ENCODE measurements at regions not wholly inside any gene's neighbourhood (a gene's known extent, or its start where the extent isn't known, plus 50 kb on each side); places are given as distances from the start of the nearest gene placed in this dataset.

DNA sequence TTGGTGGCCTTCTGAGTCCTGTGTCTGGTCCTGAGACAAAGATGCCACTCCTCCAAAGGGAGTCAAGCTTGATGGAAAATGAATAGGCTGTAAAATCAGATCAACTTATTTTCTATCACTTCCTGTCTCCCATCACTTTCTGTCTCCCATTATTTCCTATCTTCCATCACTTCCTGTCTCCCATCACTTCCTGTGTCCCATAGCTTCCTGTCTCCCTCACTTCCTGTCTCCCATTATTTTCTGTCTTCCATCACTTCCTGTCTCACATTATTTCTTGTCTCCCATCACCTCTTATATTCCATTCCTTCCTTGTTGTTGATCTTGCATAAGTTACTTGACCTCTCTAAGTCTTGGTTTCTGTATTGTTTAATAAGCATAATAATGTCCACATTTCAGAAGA lies 418.5 kb upstream of the EEF2KMT start:
- TF ChIP-seq YY1 (IDR thresholded peaks at IDR 0.05; ENCODE audit: insufficient read depth, insufficient read length) (no peak), ZNF274 (IDR thresholded peaks at IDR 0.05; ENCODE audit: low read depth, low read length) (no peak)
